Erythroblast (primary cell): ENCODE measurements at regions not wholly inside any gene's neighbourhood (a gene's known extent, or its start where the extent isn't known, plus 50 kb on each side); places are given as distances from the start of the nearest gene placed in this dataset.
"Not testable (repeated sequence)": the region's sequence is repeated elsewhere in the genome, so short reads cannot be mapped to it uniquely, and the experiment has no call there.

Experiments used
- GATA1 ChIP-seq: IDR thresholded peaks from 2 replicates; pipeline ENCODE4 v1.6.1; 2011; ENCODE audit warnings: low read depth, mild to moderate bottlenecking, control low read depth, low read length, moderate library complexity
- POLR2A ChIP-seq: IDR thresholded peaks from 2 replicates; pipeline ENCODE4 v1.6.1; 2011; ENCODE audit warnings: mild to moderate bottlenecking, low read length

DNA sequence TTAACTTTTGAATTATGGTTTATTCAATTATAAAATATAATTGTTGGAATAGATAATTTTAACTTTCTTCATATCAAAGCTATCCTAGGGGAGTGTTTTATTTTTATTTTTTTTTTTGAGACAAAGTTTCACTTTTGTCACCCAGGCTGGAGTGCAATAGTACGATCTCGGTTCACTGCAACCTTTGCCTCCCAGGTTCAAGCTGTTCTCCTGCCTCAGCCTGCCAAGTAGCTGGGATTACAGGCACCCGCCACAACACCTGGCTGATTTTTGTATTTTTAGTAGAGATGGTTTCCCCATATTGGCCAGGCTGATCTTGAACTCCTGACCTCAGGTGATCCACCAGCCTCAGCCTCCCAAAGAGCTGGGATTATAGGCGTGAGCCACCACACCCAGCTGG, 489.0 kb upstream of the GRIN3A start:
- not testable (repeated sequence) for TF ChIP-seq POLR2A, GATA1
